ENCODE measurements at regions not wholly inside any gene's neighbourhood (a gene's known extent, or its start where the extent isn't known, plus 50 kb on each side); places are given as distances from the start of the nearest gene placed in this dataset.

- TF ChIP-seq, protein P1, sequence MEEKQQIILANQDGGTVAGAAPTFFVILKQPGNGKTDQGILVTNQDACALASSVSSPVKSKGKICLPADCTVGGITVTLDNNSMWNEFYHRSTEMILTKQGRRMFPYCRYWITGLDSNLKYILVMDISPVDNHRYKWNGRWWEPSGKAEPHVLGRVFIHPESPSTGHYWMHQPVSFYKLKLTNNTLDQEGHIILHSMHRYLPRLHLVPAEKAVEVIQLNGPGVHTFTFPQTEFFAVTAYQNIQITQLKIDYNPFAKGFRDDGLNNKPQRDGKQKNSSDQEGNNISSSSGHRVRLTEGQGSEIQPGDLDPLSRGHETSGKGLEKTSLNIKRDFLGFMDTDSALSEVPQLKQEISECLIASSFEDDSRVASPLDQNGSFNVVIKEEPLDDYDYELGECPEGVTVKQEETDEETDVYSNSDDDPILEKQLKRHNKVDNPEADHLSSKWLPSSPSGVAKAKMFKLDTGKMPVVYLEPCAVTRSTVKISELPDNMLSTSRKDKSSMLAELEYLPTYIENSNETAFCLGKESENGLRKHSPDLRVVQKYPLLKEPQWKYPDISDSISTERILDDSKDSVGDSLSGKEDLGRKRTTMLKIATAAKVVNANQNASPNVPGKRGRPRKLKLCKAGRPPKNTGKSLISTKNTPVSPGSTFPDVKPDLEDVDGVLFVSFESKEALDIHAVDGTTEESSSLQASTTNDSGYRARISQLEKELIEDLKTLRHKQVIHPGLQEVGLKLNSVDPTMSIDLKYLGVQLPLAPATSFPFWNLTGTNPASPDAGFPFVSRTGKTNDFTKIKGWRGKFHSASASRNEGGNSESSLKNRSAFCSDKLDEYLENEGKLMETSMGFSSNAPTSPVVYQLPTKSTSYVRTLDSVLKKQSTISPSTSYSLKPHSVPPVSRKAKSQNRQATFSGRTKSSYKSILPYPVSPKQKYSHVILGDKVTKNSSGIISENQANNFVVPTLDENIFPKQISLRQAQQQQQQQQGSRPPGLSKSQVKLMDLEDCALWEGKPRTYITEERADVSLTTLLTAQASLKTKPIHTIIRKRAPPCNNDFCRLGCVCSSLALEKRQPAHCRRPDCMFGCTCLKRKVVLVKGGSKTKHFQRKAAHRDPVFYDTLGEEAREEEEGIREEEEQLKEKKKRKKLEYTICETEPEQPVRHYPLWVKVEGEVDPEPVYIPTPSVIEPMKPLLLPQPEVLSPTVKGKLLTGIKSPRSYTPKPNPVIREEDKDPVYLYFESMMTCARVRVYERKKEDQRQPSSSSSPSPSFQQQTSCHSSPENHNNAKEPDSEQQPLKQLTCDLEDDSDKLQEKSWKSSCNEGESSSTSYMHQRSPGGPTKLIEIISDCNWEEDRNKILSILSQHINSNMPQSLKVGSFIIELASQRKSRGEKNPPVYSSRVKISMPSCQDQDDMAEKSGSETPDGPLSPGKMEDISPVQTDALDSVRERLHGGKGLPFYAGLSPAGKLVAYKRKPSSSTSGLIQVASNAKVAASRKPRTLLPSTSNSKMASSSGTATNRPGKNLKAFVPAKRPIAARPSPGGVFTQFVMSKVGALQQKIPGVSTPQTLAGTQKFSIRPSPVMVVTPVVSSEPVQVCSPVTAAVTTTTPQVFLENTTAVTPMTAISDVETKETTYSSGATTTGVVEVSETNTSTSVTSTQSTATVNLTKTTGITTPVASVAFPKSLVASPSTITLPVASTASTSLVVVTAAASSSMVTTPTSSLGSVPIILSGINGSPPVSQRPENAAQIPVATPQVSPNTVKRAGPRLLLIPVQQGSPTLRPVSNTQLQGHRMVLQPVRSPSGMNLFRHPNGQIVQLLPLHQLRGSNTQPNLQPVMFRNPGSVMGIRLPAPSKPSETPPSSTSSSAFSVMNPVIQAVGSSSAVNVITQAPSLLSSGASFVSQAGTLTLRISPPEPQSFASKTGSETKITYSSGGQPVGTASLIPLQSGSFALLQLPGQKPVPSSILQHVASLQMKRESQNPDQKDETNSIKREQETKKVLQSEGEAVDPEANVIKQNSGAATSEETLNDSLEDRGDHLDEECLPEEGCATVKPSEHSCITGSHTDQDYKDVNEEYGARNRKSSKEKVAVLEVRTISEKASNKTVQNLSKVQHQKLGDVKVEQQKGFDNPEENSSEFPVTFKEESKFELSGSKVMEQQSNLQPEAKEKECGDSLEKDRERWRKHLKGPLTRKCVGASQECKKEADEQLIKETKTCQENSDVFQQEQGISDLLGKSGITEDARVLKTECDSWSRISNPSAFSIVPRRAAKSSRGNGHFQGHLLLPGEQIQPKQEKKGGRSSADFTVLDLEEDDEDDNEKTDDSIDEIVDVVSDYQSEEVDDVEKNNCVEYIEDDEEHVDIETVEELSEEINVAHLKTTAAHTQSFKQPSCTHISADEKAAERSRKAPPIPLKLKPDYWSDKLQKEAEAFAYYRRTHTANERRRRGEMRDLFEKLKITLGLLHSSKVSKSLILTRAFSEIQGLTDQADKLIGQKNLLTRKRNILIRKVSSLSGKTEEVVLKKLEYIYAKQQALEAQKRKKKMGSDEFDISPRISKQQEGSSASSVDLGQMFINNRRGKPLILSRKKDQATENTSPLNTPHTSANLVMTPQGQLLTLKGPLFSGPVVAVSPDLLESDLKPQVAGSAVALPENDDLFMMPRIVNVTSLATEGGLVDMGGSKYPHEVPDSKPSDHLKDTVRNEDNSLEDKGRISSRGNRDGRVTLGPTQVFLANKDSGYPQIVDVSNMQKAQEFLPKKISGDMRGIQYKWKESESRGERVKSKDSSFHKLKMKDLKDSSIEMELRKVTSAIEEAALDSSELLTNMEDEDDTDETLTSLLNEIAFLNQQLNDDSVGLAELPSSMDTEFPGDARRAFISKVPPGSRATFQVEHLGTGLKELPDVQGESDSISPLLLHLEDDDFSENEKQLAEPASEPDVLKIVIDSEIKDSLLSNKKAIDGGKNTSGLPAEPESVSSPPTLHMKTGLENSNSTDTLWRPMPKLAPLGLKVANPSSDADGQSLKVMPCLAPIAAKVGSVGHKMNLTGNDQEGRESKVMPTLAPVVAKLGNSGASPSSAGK (IDR thresholded peaks at IDR 0.05) = no peak
- TF ChIP-seq ZNF124 (CRISPR knock-in tag; IDR thresholded peaks at IDR 0.05) (no peak), ZNF76 (CRISPR knock-in tag; IDR thresholded peaks at IDR 0.05; ENCODE audit: borderline replicate concordance) (no peak), ZNF12 (CRISPR knock-in tag; IDR thresholded peaks at IDR 0.05) (no peak), NFE2 (IDR thresholded peaks at IDR 0.05; ENCODE audit: low read depth) (no peak), CBX2 (IDR thresholded peaks at IDR 0.05; ENCODE audit: insufficient read depth, low read length, poor library complexity, severe bottlenecking) (no peak), NCOR1 (IDR thresholded peaks at IDR 0.05) (no peak), MCM7 (IDR thresholded peaks at IDR 0.05) (no peak), ATF1 (CRISPR knock-in tag; IDR thresholded peaks at IDR 0.05) (no peak), ATF1 (tag; IDR thresholded peaks at IDR 0.05) (no peak)
- TF ChIP-seq, protein P2, sequence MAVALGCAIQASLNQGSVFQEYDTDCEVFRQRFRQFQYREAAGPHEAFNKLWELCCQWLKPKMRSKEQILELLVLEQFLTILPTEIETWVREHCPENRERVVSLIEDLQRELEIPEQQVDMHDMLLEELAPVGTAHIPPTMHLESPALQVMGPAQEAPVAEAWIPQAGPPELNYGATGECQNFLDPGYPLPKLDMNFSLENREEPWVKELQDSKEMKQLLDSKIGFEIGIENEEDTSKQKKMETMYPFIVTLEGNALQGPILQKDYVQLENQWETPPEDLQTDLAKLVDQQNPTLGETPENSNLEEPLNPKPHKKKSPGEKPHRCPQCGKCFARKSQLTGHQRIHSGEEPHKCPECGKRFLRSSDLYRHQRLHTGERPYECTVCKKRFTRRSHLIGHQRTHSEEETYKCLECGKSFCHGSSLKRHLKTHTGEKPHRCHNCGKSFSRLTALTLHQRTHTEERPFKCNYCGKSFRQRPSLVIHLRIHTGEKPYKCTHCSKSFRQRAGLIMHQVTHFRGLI (CRISPR knock-in tag; IDR thresholded peaks at IDR 0.05) = no peak
- TF ChIP-seq, protein P3, sequence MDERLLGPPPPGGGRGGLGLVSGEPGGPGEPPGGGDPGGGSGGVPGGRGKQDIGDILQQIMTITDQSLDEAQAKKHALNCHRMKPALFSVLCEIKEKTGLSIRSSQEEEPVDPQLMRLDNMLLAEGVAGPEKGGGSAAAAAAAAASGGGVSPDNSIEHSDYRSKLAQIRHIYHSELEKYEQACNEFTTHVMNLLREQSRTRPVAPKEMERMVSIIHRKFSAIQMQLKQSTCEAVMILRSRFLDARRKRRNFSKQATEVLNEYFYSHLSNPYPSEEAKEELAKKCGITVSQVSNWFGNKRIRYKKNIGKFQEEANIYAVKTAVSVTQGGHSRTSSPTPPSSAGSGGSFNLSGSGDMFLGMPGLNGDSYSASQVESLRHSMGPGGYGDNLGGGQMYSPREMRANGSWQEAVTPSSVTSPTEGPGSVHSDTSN (CRISPR knock-in tag; IDR thresholded peaks at IDR 0.05; ENCODE audit: low read depth) = no peak
- TF ChIP-seq, protein P3 (tag; conservative IDR thresholded peaks at IDR 0.05; ENCODE audit: low read depth) = no peak
These were observed 74.0 kb downstream of the SEPTIN7 start (continued) for GRCh38 chr7:35874886-35875285.
